BE2C (cell line): ENCODE measurements at regions not wholly inside any gene's neighbourhood (a gene's known extent, or its start where the extent isn't known, plus 50 kb on each side); places are given as distances from the start of the nearest gene placed in this dataset.

Source experiments
- DNase-seq: peaks from one replicate; pipeline ENCODE4 v3.0.0-alpha.2; 2020
- H3K27me3 ChIP-seq: fragments of 250-450 bp; sonication (Bioruptor Pico); 2 replicates; pipeline ENCODE4 v1.5.1; 2020; ENCODE audit warnings: mild to moderate bottlenecking
- H3K36me3 ChIP-seq: fragments of 250-450 bp; sonication (Bioruptor Pico); 2 replicates; pipeline ENCODE4 v1.5.1; 2020; ENCODE audit warnings: mild to moderate bottlenecking
- H3K4me1 ChIP-seq: fragments of 250-450 bp; sonication (Bioruptor Pico); 2 replicates; pipeline ENCODE4 v1.5.1; 2020
- H3K4me3 ChIP-seq: 2 replicates; pipeline ENCODE4 v1.5.1; 2011; ENCODE audit warnings: low read depth, low read length
- H3K9me3 ChIP-seq: fragments of 250-450 bp; sonication (Bioruptor Pico); 2 replicates; pipeline ENCODE4 v1.5.1; 2020
- CTCF ChIP-seq: IDR thresholded peaks from 2 replicates; pipeline ENCODE4 v1.5.1; 2012; ENCODE audit warnings: mild to moderate bottlenecking, low read depth, low read length

DNA sequence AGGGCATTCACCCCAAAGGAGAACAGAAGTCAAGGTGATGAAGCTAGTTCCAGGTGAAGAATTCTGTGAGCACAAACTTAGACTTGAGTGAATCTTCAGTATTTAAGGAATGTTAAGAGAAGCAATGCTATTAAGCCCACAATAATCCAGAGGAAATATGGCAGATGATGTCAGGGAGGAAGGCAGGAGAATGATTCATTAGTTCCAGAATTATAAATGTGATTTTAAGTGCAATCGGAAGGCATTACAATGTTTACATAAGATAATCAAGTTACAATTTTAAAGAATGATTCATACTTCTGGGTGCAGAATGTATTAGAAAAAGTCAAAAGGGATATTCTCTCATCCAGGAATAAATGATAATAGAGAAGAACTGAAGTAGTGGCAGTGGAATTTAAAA is 545.2 kb upstream of the BRINP3 start:
- Histone ChIP-seq H3K4me1 (peaks cover 7% of the 10 kb centered on the region), H3K27me3 (no peaks in the 10 kb centered on the region), H3K36me3 (no peaks in the 10 kb centered on the region), H3K4me3 (no peak overlapping the region), H3K9me3 (no peaks in the 10 kb centered on the region)
- no peak for TF ChIP-seq CTCF
- DNase-seq: no peak

- peaks cover 4% of the 10 kb centered on the region; the same call in 1 of the 2 replicates for H3K4me1 ChIP-seq
- H3K36me3 ChIP-seq: no peaks in the 10 kb centered on the region
- no peak for TF ChIP-seq CTCF
- no peak overlapping the region for H3K4me3 ChIP-seq
- DNase-seq: no peak
- H3K27me3 ChIP-seq: no peaks in the 10 kb centered on the region
- H3K9me3 ChIP-seq: no peaks in the 10 kb centered on the region
Observed at GRCh38 chr1:191025896-191026642, 548.4 kb upstream of the BRINP3 start.

GRCh38 chr1:191026828-191027227 is 549.2 kb upstream of the BRINP3 start:
- Histone ChIP-seq H3K9me3 (no peaks in the 10 kb centered on the region), H3K4me1 (peaks cover 4% of the 10 kb centered on the region; the same call in 1 of the 2 replicates), H3K4me3 (no peak overlapping the region), H3K36me3 (no peaks in the 10 kb centered on the region), H3K27me3 (no peaks in the 10 kb centered on the region)
- peak; percentile 16 for DNase-seq
- TF ChIP-seq CTCF: no peak

GRCh38 chr1:191034132-191034531 is 556.5 kb upstream of the BRINP3 start:
- no peak for DNase-seq
- Histone ChIP-seq H3K4me1 (peaks cover 3% of the 10 kb centered on the region; the same call in 1 of the 2 replicates), H3K4me3 (no peak overlapping the region), H3K27me3 (no peaks in the 10 kb centered on the region), H3K9me3 (no peaks in the 10 kb centered on the region), H3K36me3 (no peaks in the 10 kb centered on the region)
- TF ChIP-seq CTCF: no peak

DNA sequence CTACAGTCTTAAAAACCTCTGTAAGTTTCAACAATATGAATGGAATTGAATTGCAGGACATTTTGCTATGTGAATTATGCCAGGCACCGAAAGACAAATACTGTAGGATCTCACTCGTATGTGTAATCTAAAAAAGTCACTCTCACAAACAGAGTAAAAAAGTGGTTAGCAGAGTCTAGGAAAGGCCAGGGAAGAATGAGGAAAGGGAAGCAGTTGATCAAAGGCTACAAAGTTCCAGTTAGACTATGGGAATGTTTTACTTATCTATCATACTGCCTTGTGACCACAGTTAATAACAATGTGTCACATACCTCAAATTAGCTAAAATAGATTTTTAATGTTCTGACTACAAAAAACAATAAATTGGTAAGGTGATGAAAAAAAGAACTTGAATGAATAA is 565.4 kb upstream of the BRINP3 start:
- no peak for DNase-seq
- TF ChIP-seq CTCF: no peak
- Histone ChIP-seq H3K4me3 (no peak overlapping the region), H3K4me1 (peaks cover 3% of the 10 kb centered on the region), H3K9me3 (no peaks in the 10 kb centered on the region), H3K27me3 (no peaks in the 10 kb centered on the region), H3K36me3 (no peaks in the 10 kb centered on the region)

DNA sequence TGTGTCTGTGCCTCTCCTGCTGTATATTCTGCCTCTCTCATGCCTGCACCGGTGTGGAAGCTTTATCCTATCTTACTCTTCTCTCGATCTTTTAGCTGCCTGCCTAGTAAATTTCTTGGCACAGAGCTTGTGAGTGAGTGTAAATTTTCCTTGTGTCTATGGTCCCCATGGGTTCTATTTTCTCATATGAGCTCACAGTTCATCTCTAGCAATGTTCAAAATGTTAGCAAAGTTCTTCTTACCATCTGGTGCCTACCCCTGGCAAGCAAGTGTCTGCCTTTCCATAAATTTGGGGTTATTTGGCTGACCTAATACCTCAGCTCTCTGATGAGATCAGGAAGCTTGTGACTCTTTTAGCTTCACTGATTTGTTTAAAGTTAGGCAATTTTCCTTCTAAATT is 572.1 kb upstream of the BRINP3 start:
- Histone ChIP-seq H3K4me1 (no peaks in the 10 kb centered on the region; the same call in none of the 2 replicates), H3K4me3 (no peak overlapping the region)

More for the DNA sequence above, 572.1 kb upstream of the BRINP3 start:
- H3K27me3 ChIP-seq: no peaks in the 10 kb centered on the region
- H3K36me3 ChIP-seq: no peaks in the 10 kb centered on the region
- no peaks in the 10 kb centered on the region for H3K9me3 ChIP-seq
- no peak for DNase-seq
- TF ChIP-seq CTCF: no peak
